LNCAP (cell line): ENCODE measurements at regions not wholly inside any gene's neighbourhood (a gene's known extent, or its start where the extent isn't known, plus 50 kb on each side); places are given as distances from the start of the nearest gene placed in this dataset.
A peak's percentile ranks its signal among the peaks of the same experiment; 100 is the strongest.

Experiments used
- TF ChIP-seq, protein P1 (sequence below): fragments of 450-650 bp; IDR thresholded peaks from 2 replicates; pipeline ENCODE4 v1.5.1; 2017; ENCODE audit warnings: mild to moderate bottlenecking

DNA sequence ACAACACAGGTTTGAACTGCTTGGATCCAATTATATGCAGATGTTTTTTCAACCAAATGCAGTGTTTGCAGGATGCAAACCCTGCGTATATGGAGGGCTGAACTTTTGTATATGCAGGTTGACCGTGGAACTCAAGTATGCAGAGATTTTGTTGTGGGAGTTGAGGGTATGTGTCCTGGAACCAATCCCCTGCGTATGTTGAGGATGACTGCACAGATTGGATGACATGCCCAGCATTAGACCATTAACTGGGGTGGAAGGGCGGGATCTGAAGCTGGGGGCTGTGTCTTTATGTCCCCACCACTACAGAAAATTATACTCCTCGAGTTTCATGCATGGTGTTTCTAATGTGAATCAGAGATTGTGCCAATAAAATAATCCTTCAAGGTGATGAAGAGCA lies 162.2 kb upstream of the RMST start:
- TF ChIP-seq, protein P1, sequence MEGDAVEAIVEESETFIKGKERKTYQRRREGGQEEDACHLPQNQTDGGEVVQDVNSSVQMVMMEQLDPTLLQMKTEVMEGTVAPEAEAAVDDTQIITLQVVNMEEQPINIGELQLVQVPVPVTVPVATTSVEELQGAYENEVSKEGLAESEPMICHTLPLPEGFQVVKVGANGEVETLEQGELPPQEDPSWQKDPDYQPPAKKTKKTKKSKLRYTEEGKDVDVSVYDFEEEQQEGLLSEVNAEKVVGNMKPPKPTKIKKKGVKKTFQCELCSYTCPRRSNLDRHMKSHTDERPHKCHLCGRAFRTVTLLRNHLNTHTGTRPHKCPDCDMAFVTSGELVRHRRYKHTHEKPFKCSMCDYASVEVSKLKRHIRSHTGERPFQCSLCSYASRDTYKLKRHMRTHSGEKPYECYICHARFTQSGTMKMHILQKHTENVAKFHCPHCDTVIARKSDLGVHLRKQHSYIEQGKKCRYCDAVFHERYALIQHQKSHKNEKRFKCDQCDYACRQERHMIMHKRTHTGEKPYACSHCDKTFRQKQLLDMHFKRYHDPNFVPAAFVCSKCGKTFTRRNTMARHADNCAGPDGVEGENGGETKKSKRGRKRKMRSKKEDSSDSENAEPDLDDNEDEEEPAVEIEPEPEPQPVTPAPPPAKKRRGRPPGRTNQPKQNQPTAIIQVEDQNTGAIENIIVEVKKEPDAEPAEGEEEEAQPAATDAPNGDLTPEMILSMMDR, result no peak

DNA sequence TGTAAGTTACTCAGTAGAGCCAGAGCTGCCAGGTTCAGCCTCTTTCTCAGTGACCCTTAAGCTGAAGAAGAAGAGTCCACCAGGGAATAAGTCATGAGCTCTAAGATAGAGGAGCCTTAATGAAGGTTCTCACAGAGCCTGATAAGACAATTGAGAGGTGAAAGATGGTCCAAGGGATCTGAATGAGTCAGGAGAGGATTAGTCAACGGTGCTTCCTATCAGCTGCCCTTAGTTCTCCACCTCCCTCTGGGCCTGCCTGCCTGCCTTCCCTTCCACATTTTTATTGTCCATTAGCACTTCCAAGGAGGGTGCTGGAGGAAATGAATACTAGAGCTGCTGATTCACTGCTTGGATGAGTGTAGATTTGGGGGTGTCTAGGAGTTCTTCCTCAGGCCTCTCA lies 161.7 kb upstream of the RMST start:
- TF ChIP-seq, protein P1, result no peak

DNA sequence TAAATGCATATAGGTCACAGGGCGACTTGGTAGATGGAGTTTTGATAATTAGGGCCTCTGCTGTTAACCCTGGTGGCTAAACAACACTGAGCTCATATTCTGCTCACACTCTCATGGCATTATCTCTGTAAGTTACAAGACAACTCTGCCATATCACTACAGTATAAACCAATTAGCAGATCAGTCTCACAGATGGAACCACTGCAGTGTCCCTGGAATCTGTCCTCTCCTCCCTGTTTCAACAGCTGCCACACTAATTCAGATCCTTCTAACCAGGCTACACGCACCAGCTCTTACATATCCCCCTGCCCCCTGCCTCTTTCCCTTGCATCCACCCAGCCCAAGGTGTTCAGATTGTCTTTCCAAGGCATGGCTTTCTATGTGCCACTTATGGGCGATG lies 161.0 kb upstream of the RMST start:
- TF ChIP-seq, protein P1, result no peak

DNA sequence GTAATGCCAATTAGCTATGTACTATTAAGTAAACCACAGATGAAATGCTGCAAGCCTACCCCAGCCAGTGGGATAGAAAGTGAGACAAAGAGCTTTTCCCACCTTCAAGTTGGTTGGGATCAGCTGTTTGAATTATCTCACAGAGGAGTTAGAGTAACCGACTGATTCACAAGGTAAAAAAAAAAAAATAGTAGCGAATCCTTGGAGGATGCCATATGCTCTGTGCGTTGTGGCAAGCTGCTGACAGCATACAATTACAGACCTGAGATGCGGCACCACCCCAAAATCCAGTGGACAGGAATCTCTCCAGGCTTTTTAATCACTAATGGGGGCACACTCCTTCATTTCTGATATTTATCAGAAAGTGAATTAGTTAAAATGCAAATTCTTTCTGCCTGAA lies 157.0 kb upstream of the RMST start:
- TF ChIP-seq, protein P1, result no peak

DNA sequence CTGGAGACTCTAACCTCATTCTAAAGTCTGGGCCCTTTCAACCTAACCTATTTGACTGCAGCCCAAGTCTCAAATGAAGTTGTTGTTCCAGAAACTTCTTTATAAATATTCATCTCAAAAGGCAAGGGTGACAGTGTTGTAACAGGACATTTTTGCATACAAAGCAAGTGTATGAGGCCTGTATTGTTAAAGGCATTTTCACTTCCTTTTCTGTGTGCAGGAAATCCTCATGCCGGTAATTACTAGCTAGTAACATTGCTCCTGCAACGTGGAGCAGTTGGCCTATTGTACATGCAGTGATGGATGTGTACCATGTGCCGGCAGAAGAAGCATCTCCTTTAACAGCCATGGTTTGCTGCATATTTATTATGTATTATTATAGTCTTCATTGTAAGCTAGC lies 156.5 kb upstream of the RMST start:
- TF ChIP-seq, protein P1, result no peak

DNA sequence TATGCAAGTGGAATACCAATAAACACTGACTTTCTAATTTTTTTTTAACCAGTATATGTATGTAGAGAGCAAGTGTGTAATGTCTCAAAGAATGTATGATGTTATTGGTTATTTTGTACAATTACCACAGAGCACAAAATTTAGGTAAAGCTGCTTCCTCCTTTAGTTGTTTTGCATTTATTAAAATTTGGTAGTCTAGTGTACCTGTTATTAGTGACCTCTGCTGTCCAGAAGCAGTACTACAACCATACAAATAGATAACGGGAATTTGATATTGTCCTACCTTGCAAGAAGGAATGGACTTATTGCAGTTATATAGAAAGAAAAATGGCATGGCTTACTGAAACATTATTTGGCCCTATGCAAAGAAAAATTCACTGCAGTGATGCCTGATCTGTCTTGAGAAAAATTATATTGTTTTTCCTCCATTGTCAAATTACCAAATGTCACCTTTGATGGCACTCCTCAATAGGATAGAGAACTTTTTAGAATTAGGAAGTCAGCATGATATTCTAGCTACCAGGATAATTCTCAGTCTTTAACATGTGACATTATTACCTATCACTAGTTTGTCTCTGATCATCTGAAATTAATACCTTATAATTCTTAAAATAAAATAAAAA lies 153.9 kb upstream of the RMST start:
- TF ChIP-seq, protein P1, result peak; percentile 81

DNA sequence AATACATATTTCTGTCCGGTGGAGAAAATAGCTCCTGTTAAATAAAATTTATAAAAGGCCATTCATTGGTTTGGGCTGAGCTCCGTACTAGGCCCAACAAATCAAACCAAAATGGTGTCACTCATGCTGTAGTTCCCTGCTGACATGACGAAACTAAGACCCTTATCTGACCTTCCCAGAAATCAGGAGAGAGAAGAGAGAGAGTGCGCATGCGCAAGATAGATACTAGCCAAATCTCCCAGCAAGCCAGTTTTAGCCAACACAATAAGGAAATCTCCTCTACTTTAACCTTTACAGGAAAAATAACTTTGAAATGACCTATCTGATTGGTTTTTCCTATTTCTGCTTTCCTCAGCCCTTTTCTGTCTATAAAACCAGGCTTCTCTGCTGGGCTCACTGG lies 152.7 kb upstream of the RMST start:
- TF ChIP-seq, protein P1, result no peak

DNA sequence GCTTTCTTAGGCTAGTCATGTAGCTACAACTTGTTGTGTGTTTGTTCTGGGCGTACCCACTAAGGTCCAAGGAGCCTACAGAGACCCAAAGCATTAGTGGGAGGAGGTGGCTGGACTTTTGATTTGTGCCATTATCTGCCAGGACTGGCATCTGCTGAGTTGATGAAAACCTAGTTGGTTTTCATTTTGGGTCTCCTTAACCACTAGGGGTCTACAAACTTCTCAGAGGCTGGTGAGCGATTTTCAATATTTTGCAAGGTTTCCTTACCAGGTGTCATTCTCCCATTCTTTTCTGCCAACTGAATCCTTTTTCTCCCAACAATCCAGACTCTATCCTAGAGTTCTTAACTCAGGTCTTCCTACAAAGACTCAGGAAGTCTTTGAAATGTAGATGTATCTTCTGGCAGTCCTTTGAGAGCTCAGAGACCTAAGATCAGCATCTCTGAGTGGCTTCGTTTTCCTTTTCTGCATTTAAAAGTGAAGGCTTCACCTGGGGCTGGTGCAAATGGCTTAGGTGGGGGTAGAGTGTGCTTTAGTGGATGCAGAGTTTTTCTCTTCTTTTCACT lies 150.0 kb upstream of the RMST start:
- TF ChIP-seq, protein P1, result no peak
